ENCODE measurements at regions not wholly inside any gene's neighbourhood (a gene's known extent, or its start where the extent isn't known, plus 50 kb on each side); places are given as distances from the start of the nearest gene placed in this dataset.

DNA sequence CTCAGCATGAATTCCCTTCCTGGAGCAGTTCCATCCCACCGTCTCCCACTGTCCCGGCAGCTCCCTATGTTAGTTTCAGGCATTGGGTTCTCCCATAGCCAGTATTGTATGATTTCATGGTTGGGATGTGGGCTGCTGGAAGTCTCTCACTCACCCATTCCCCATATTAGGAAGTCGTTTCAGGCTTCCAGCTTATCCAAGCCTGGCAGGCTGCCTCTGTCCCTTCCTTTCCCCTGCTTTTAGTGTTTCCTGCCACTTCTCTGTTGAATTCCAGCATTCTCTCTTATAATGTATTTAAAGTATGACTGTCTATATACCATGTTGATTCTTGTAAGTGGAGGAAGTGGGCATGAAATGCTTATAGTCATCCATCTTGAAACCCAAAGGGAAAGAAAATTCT is 309.7 kb upstream of the RBMS3 start:
- DNase-seq (ENCODE audit: extremely low spot score): no peak
- ChIA-PET POLR2A (no interaction called here), CTCF (no interaction called here)
- TF ChIP-seq, protein P1, sequence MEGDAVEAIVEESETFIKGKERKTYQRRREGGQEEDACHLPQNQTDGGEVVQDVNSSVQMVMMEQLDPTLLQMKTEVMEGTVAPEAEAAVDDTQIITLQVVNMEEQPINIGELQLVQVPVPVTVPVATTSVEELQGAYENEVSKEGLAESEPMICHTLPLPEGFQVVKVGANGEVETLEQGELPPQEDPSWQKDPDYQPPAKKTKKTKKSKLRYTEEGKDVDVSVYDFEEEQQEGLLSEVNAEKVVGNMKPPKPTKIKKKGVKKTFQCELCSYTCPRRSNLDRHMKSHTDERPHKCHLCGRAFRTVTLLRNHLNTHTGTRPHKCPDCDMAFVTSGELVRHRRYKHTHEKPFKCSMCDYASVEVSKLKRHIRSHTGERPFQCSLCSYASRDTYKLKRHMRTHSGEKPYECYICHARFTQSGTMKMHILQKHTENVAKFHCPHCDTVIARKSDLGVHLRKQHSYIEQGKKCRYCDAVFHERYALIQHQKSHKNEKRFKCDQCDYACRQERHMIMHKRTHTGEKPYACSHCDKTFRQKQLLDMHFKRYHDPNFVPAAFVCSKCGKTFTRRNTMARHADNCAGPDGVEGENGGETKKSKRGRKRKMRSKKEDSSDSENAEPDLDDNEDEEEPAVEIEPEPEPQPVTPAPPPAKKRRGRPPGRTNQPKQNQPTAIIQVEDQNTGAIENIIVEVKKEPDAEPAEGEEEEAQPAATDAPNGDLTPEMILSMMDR (IDR thresholded peaks at IDR 0.05; ENCODE audit: control extremely low read depth, extremely low read depth, low read depth, missing control alignments): no peak

DNA sequence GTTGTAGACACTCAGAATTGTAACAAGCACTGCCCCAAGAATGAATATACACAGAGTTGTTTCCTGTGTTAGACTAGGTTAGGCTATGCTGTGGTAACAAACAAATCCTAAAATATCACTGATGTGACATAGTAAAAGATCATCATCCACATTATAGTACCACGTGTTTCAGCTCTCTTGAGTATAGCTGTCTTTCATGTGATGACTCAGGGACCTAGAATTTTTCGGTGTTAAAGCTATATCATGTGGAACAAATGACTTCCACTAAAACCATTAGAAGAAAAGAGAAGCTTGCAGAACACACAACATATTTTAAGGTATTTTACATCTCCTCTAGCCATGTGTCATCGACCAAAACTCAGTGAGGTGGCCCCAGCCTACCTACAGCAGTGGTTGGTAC is 307.9 kb upstream of the RBMS3 start:
- TF ChIP-seq, protein P1 (IDR thresholded peaks at IDR 0.05; ENCODE audit: control extremely low read depth, extremely low read depth, low read depth, missing control alignments): no peak
- DNase-seq (ENCODE audit: extremely low spot score): no peak
- ChIA-PET POLR2A (no interaction called here), CTCF (interaction anchor here (1.0 kb wide), 1 partner anchor 10 kb away, joined by 4 read pairs; no protein-coding TSS in a partner anchor)

GRCh38 chr3:28973609-28974008 is 307.3 kb upstream of the RBMS3 start:
- ChIA-PET POLR2A (no interaction called here), CTCF (interaction anchor here (1.0 to 1.1 kb wide), 2 partner anchors 9 to 14 kb away, joined by 3 to 4 read pairs; no protein-coding TSS in a partner anchor)
- DNase-seq (ENCODE audit: extremely low spot score): no peak
- TF ChIP-seq, protein P1 (IDR thresholded peaks at IDR 0.05; ENCODE audit: control extremely low read depth, extremely low read depth, low read depth, missing control alignments): no peak

GRCh38 chr3:28978092-28978491 is 302.8 kb upstream of the RBMS3 start:
- ChIA-PET POLR2A (no interaction called here), CTCF (no interaction called here)
- TF ChIP-seq, protein P1 (IDR thresholded peaks at IDR 0.05; ENCODE audit: control extremely low read depth, extremely low read depth, low read depth, missing control alignments): no peak
- no peak for DNase-seq (ENCODE audit: extremely low spot score)

DNA sequence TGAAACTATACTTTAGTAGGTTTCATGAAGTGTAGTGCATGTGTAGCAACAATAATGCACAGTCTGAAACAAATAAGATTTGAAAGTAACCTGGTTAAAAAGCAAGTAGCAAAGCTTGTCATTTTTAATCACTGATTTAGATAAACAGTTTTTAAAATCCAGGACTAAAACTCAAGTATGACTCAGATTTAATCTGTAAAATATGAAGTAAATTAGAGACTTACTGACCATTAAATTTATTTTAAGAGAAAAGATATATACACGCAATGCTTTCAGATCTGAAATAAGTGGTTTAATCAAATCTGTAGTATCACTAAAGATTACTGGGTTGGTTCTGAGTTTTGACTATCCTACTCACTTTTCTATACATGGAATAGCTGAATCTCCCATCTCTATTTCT is 300.7 kb upstream of the RBMS3 start:
- POLR2A ChIA-PET: no interaction called here
- CTCF ChIA-PET: interaction anchor here (0.9 to 1.2 kb wide), 2 partner anchors 9 to 32 kb away, joined by 3 read pairs; no protein-coding TSS in a partner anchor

GRCh38 chr3:28980631-28981030 is 300.2 kb upstream of the RBMS3 start:
- ChIA-PET CTCF (interaction anchor here (0.8 to 1.2 kb wide), 3 partner anchors 9 to 32 kb away, joined by 3 read pairs; no protein-coding TSS in a partner anchor), POLR2A (no interaction called here)
- TF ChIP-seq, protein P1 (IDR thresholded peaks at IDR 0.05; ENCODE audit: control extremely low read depth, extremely low read depth, low read depth, missing control alignments): no peak
- no peak for DNase-seq (ENCODE audit: extremely low spot score)

More for the DNA sequence above, 300.7 kb upstream of the RBMS3 start:
- TF ChIP-seq, protein P1 (IDR thresholded peaks at IDR 0.05; ENCODE audit: control extremely low read depth, extremely low read depth, low read depth, missing control alignments): no peak
- no peak for DNase-seq (ENCODE audit: extremely low spot score)
